PC-3 (cell line): ENCODE measurements at regions not wholly inside any gene's neighbourhood (a gene's known extent, or its start where the extent isn't known, plus 50 kb on each side); places are given as distances from the start of the nearest gene placed in this dataset.

ENCODE experiments used
- CTCF ChIP-seq: fragments of 300-600 bp; sonication (generic); conservative IDR thresholded peaks from 2 replicates; pipeline ENCODE4 v1.5.1; 2017; ENCODE audit warnings: antibody characterized with exemption, low read depth, mild to moderate bottlenecking, low read length
- EZH2 ChIP-seq: fragments of 300-600 bp; sonication (generic); IDR thresholded peaks from one replicate; pipeline ENCODE4 v1.6.1; 2017; ENCODE audit warnings: antibody characterized with exemption, mild to moderate bottlenecking, low read length; ENCODE audit not compliant: unreplicated experiment
- EZH2phosphoT487 ChIP-seq: fragments of 300-600 bp; sonication (generic); IDR thresholded peaks from 2 replicates; pipeline ENCODE4 v1.6.1; 2018; ENCODE audit warnings: mild to moderate bottlenecking, antibody characterized with exemption, low read length, borderline replicate concordance

GRCh38 chr15:38992506-38992905, 427.9 kb upstream of the RASGRP1 start:
- TF ChIP-seq CTCF = no peak
- no peak for TF ChIP-seq EZH2
- TF ChIP-seq EZH2phosphoT487 = no peak
